ENCODE measurements at regions not wholly inside any gene's neighbourhood (a gene's known extent, or its start where the extent isn't known, plus 50 kb on each side); places are given as distances from the start of the nearest gene placed in this dataset.
"Not testable (repeated sequence)": the region's sequence is repeated elsewhere in the genome, so short reads cannot be mapped to it uniquely, and the experiment has no call there.

- DNase-seq: peak in 1 of 10 donors; percentile 70
- intact Hi-C loops (cut with DNase I): no loop called here
Measured at GRCh38 chr6:103018426-103018825, 1624.9 kb downstream of the GRIK2 start.

- peak in 1 of 10 donors; percentile 82 for DNase-seq
- intact Hi-C loops (cut with DNase I): no loop called here
Measured at GRCh38 chr6:103017878-103018277, 1624.4 kb downstream of the GRIK2 start.

GRCh38 chr6:103011605-103012004 lies 1618.1 kb downstream of the GRIK2 start:
- DNase-seq: no peak
- intact Hi-C loops (cut with DNase I): no loop called here

- intact Hi-C loops (cut with DNase I): no loop called here
- DNase-seq: no peak
Measured at GRCh38 chr6:103002282-103002681, 1608.8 kb downstream of the GRIK2 start.

- intact Hi-C loops (cut with DNase I): no loop called here
- DNase-seq: no peak
Measured at GRCh38 chr6:103001724-103002123, 1608.2 kb downstream of the GRIK2 start.

GRCh38 chr6:103000688-103001087 lies 1607.2 kb downstream of the GRIK2 start:
- DNase-seq: no peak
- intact Hi-C loops (cut with DNase I): no loop called here

GRCh38 chr6:102995491-102995890 lies 1602.0 kb downstream of the GRIK2 start:
- intact Hi-C loops (cut with DNase I): no loop called here
- no peak for DNase-seq

- intact Hi-C loops (cut with DNase I): no loop called here
- DNase-seq: no peak
Measured at GRCh38 chr6:102994866-102995265, 1601.4 kb downstream of the GRIK2 start.

GRCh38 chr6:102986086-102986485 lies 1592.6 kb downstream of the GRIK2 start:
- no peak for DNase-seq
- intact Hi-C loops (cut with DNase I): no loop called here

GRCh38 chr6:102984357-102984756 lies 1590.8 kb downstream of the GRIK2 start:
- no peak for DNase-seq
- intact Hi-C loops (cut with DNase I): no loop called here

GRCh38 chr6:102981490-102982015 lies 1588.0 kb downstream of the GRIK2 start:
- no peak for DNase-seq
- intact Hi-C loops (cut with DNase I): no loop called here

GRCh38 chr6:102980951-102981350 lies 1587.4 kb downstream of the GRIK2 start:
- intact Hi-C loops (cut with DNase I): no loop called here
- no peak for DNase-seq

GRCh38 chr6:102961902-102962301 lies 1568.4 kb downstream of the GRIK2 start:
- intact Hi-C loops (cut with DNase I): no loop called here
- DNase-seq: no peak

GRCh38 chr6:102950967-102951366 lies 1557.5 kb downstream of the GRIK2 start:
- intact Hi-C loops (cut with DNase I): no loop called here

GRCh38 chr6:102944475-102944874 lies 1551.0 kb downstream of the GRIK2 start:
- no peak for DNase-seq
- intact Hi-C loops (cut with DNase I): no loop called here

More at GRCh38 chr6:102950967-102951366, 1557.5 kb downstream of the GRIK2 start:
- no peak for DNase-seq

- no peak for DNase-seq
- intact Hi-C loops (cut with DNase I): no loop called here
Measured at GRCh38 chr6:102942206-102942605, 1548.7 kb downstream of the GRIK2 start.

GRCh38 chr6:102936959-102937358 lies 1543.5 kb downstream of the GRIK2 start:
- intact Hi-C loops (cut with DNase I): no loop called here
- DNase-seq: no peak

GRCh38 chr6:102928109-102928508 lies 1534.6 kb downstream of the GRIK2 start:
- no peak for DNase-seq
- intact Hi-C loops (cut with DNase I): no loop called here

GRCh38 chr6:102918161-102918560 lies 1524.7 kb downstream of the GRIK2 start:
- intact Hi-C loops (cut with DNase I): no loop called here

GRCh38 chr6:102911571-102911970 lies 1518.1 kb downstream of the GRIK2 start:
- intact Hi-C loops (cut with DNase I): no loop called here

More at GRCh38 chr6:102918161-102918560, 1524.7 kb downstream of the GRIK2 start:
- no peak for DNase-seq

GRCh38 chr6:102910701-102911139 lies 1517.2 kb downstream of the GRIK2 start:
- intact Hi-C loops (cut with DNase I): not testable (repeated sequence)

More at GRCh38 chr6:102911571-102911970, 1518.1 kb downstream of the GRIK2 start:
- no peak for DNase-seq

GRCh38 chr6:102907181-102907580 lies 1513.7 kb downstream of the GRIK2 start:
- intact Hi-C loops (cut with DNase I): no loop called here
- no peak for DNase-seq

More at GRCh38 chr6:102910701-102911139, 1517.2 kb downstream of the GRIK2 start:
- DNase-seq: peak in 1 of 10 donors; percentile 62

- intact Hi-C loops (cut with DNase I): no loop called here
- DNase-seq: no peak
Measured at GRCh38 chr6:102902471-102902870, 1509.0 kb downstream of the GRIK2 start.
